RPMI8226 (cell line): ENCODE measurements at regions not wholly inside any gene's neighbourhood (a gene's known extent, or its start where the extent isn't known, plus 50 kb on each side); places are given as distances from the start of the nearest gene placed in this dataset.
"Not testable (repeated sequence)": the region's sequence is repeated elsewhere in the genome, so short reads cannot be mapped to it uniquely, and the experiment has no call there.

Experiments used
- DNase-seq: peaks from one replicate; pipeline ENCODE4 v3.0.0-alpha.2; 2015

DNA sequence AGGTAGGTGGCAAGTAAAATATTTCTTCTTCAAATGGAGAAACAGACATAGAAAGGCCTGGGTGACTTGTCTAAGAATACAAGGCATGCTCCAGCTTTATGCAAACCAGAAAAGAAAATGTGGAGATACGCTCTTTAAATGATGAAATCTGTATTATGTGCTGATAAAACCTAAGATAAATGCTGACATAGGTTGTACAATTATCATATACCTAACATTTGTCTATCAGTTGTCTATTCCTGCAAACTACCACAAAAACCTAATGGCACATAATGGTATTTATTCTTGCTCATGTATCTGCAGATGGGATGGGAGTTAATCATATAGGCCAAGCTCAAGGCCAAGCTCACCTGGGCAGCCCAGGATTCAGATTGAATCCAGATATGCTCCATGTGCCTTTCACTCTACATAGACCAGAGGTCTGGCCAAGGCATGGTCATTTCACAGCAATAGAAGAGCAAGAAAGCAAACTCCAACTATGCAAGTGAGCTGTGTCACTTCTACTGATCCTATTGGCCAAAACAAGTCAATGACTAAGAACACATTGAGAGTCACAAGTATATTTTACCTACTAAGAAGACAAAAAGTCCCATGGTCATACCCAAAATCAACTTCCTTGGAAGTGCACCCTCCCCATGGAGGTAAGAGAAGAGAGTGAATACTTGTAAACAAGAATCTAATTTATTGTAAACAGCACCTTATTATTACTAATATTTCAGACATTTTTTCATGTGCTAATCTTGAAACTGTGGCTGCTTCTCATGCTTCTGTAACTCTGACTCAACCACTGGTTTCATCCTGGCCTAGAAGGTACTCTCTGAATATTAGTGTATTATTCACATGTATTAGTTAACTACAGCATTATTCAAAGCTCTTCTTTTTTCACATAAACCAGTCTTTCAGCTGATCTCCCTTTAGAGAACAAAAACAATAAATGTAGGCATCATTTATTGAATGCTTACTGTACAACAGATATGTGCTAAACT, 270.7 kb upstream of the SOX9 start:
- no peak for DNase-seq

DNA sequence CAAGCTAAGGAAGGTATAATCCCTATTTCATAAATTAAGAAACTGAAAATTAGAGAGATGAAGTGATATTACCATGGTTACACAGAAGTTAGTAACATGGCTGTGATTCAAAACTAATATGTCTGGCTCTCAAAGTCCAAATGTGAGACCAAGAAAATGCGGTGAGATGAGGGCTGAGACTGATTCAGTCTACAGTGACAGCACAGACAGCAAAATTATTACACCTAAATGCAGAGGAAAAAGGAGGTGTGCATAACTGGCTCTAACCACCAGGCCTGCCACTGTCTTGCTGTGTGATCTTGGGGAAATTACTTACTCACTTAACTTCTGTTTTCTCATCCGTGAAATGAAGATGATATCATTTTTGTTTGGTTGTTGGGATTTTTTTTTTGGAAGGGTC, 270.0 kb upstream of the SOX9 start:
- DNase-seq, result no peak

DNA sequence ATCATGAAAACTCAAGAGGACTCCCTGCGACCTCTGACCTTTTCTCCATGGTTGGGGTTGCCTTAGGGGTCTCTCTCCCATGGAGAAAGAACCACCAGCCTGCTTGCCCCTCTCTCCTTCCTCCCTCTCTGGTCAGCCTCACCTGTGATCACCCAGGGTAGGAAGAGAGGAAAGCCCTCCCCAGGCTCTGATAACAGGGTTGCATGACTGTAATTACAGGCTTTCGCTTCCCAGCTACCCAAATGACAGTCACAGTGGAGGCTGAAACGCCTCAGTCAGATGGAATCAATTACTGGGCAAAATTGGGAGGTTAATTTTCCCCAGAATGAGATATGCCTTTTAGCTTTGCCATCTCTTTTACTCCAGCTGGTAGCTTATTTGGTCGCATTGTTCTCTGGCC, 265.8 kb upstream of the SOX9 start:
- no peak for DNase-seq

DNA sequence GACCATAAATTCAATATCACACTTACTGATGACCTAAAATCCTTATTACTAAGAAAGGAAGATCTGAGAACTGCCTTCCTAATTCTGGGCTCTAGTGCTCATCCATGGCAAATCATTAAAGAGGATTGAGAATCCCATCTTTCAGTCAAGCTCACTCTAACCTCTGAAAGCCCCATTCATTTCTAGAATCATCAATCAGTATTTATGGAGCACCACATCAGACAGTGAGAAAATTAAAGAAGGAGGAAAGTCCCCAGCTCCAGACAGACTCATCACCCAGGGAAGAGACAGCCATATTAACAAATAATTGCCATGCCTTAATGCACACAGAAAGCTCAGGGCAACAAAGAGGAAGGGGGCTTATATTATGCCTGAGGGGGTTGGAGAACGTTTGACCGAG, 256.1 kb upstream of the SOX9 start:
- no peak for DNase-seq

DNA sequence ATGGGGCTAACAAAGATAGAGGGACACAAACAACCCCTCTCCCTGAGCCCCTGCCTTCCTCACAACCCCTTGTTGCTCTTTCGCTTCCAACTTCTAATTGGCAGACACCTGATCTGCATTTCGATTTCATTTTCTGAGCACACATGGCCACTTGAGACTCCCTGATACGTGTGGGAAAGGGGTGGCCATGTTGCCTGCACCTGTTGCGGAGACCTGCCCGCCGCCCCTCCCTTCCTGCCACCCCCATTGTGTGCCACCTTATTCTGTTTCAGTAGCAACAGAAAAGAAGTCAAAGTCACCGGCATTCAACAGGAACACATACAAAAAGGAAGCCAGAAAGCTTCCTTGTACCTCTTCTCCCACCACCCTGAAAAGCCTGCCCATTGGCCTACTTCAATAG, 254.7 kb upstream of the SOX9 start:
- DNase-seq, result no peak

DNA sequence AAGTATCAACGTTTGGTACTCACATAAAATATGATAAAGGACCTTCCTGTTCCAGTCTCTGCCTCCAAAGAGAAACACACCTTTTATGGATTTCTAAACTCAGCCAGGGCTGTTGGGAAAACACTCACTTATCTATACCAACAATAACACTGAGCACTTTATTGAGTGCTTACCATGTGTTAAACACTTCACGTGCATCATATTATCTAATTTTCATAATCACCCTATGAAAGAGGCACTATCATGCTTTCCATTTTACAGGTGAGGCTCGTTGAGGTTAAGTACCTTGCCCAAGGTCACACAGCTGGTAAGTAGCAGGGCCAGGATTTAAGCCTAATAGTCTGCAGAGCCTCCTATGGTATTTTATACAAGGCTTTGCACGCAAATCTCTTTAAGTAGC, 251.5 kb upstream of the SOX9 start:
- DNase-seq, result no peak

DNA sequence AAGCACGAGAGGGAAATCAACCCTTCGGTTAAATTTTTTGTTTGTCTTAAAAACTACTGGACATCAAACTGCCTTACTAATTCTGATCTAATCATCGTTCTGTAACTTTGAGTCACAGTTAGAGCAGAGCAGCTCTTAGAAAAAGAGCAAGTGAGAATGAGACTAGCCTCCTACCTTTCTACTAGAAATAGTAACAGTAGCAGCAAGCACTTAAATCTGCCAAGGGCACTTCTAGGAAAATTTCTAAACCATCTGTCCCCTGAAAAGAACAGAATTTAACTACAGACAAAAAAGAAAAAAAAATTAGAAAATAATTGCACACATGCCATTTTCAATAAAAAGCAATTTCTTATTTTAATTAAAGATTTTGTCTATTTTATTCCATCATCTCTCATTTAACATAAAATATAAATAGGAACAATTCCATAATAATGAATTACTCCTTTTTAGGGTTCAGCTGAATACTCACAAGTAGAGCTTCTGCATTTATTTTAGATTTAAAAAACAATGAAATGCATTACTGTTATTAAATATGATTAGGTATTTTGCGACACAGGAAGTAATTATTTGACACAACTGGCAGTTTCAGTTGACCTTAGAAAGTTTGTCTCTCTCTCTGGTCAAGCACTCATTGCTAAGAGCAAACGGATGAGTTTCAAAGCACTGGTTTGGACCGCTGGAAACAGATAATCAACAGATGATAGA, 250.8 kb upstream of the SOX9 start:
- no peak for DNase-seq

DNA sequence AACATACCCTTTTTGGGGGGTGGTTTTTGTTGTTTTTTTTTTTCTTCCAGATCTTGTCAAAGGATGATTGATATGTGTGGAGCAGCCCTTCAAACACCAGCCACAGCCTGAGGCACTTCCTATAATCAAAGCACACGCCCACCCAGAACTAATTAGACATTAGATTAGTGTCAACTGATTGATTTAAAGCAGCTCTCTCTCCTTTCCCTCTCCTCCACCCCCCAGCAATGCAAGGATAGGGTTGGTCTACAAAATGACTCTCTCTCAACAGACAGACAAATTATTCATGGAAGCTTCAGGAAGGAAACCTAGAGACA, 250.3 kb upstream of the SOX9 start:
- no peak for DNase-seq

DNA sequence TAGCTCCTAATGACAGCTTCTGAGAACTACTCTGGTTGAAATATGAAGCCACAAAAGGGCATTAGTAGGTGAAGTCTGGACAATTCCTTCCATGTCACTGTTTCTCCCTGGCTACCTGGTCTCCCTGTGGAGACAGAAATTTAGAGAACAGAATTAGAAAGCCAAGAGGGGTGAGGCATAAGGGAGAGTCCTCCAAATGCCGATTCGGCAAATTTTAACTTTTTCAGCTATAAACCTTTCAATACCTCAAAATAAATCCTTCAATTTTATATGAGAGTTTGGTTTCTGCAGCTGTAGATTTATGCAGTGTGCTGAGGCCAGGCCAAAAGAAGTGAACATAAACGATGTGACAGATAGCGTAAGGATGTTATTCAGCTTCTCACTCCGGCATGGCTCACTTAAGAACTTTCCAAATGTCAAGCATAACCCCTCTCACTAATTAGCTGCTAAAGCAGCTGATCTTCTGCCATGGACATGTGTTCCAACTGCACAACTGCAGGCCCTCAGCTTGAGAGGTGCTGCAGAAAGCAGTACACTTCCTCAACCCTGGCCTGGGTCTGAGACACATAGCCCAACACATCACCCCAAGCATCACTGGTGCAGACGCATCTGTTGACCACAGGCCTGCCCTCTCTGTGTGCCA, 247.9 kb upstream of the SOX9 start:
- DNase-seq, result no peak

DNA sequence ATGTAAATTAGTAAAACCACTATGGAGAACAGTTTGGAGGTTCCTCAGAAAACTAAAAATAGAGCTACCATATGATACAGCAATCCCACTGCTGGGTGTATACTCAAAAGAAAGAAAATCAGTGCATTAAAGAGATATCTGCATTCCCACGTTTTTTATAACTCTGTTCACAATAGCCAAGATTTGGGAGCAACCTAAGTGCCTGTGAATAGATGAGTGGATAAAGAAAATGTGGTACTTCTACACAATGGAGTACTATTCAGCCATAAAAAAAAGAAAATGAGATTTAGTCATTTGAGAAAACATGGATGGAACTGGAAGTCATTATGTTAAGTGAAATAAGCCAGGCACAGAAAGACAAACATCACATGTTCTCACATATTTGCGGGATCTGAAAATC, 246.0 kb upstream of the SOX9 start:
- DNase-seq, result not testable (repeated sequence)

DNA sequence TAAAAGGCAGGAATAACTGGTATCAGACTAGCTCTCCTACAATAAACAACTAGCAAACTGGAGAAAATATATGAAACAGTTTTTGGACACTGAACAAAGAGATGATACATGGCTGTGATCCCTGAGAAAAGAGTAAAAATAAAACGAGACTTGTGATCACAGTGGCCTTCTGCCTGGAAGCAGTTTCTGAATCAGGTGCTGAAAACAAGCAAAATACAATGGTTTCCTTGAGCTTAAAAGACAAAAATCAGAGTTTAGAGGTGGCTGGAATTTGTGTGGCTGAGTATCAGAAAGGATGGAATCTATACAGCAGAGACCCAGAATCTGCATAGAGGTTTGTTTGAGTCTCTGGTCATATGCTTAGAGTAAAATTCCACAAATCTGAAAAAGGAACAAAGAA, 242.5 kb upstream of the SOX9 start:
- DNase-seq, result no peak

DNA sequence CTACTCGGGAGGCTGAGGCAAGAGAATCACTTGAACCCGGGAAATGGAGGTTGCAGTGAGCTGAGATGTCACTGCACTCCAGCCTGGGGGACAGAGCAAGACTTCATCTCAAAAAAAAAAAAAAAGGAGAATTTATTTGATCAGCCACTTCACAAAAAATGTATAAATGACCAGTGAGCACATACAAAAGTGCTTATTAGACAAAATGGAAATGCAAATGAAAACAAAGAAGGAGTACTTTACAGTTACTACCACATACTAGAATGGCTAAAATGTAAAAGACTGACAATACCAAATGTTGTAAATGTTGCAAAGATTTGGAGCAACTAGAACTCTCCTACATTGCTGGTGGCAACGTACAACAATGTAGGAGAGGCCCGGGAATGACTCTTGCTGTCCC, 241.8 kb upstream of the SOX9 start:
- DNase-seq, result no peak

DNA sequence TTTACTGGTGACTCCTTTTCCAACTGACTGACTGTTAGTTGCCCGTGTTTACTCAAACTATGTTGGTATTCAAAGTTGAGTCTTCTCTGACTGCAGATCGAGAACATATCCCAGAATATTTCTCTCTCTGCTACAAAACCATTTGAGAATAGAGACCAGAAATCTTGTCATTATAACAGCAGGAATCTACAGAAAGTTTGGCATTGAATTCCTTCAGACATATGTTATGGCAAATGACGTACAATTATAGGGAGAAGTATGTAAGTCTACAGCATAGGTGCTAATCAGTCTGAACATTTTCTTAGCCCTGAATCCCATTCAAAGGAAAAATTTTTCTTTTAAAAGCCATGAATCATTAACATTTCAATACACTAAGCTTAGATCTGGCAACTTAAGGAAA, 239.8 kb upstream of the SOX9 start:
- DNase-seq, result no peak

DNA sequence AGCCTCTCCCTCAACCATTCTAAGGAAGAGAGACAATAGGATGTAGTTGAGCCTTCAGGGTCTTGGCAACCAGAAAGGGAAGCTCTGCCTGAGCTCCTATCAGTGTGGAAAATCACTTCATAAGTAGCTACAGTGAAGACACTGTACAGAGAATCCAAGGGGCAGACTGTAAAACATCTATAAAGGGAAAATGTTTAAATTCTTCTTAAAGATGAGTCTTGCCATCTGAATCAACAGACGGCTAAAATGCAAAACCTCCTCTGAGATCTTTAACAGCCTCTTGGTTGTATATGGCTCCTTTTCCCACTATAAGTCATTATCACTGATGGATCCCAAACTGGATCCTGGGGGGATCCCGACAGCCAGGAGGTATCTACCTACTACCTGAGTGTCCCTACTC, 239.2 kb upstream of the SOX9 start:
- no peak for DNase-seq

DNA sequence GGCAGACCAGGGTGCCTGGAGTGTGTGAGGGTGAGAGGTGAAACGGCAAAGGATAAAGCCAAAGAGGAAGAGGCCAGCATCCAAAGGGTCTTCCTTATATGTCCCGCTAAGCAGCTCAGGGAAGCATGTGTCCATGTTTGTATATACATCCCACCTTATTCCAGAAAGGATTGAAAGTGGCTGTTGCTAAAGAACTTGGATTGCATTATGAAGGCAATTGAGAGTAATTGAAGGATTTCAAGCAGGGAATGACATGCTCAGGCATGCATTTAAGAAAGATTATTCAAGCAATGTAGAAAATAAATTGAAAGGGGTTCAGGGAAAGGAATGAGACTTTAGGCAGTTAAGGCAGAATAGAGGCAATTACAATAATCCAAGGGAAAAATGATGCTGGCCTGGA, 237.6 kb upstream of the SOX9 start:
- DNase-seq, result no peak

DNA sequence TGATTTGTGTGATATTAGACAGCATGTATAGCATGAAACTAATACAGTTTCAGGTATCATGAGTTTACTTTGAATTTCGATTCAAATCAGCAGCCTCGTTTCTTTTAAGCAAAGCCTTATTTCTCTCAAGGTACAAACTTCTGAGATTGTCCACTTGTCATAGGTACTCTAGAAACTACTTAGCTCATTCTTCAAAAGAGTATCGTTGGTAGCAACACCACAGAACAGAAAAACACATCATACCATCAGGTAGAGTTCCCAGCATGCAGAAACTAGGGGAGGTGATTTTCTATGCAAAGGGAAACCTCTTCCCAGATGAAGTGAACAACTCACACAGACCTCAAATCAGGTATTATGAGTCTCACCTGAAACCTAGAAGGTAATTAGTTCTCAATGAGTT, 237.0 kb upstream of the SOX9 start:
- no peak for DNase-seq

DNA sequence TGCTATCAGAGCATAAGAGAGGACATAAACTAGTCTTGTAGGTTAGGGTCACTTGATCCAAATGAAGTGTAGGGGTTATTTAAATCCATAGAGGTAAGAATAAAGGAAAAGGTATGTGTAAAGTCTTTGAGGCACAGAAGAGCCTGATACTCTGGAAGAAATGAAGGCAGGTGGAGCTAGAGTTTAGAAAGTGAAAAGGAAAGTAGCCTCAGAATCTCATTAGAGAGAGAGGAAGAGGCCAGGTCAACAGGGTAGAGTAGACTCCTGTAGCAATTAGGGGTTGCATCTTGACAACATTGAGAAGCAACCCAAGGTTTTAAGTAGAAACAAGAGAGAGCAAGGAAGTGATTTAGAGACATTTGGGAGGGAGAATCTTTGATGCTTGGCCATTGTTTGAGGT, 235.2 kb upstream of the SOX9 start:
- DNase-seq, result no peak

DNA sequence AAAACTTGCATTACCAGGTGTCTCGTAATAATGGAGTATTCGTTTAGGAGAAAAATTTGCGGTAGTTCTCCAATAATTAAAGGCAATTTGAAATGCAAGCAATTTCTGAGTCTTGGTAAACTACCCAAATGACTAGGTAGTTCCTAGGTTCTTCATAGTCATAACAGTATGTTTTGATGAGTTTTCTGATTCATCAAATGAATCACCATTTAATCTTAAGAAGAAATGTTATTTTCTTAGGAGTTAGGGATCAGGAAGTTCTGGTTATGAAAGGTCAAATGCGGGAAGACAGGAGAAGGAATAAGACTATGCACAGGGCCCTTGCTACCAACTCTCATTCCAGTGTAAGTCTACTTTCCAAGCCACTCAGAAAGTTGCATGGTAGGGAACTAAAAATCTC, 221.5 kb upstream of the SOX9 start:
- no peak for DNase-seq

DNA sequence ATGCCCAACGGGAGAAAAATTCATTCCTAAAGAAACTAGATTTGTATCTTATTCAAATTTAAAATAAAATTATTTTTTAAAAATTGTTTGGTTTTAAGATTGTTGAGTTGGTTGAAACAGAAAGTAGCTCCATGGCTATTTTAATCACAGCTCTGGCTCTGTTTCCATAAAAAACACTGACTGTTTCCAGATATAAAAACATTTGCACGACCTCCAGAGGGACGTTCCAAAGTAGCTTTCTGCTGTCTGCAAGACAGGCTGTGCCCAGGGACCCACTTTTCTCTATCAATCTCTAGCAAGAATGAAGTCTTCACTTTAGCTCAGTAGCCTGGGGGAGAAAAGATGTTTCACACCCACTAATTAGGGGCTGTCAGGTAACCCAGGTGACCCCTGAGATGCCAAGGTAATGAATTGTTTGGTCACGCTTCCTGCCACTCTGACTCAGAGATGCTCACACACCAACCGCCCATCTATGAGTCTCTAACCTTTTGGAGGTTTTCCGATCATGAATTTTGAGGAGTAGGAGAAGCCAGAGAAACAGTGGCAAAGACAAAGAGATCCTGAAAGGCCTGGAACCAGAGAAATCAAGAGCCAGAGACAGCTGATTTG, 220.1 kb upstream of the SOX9 start:
- no peak for DNase-seq

DNA sequence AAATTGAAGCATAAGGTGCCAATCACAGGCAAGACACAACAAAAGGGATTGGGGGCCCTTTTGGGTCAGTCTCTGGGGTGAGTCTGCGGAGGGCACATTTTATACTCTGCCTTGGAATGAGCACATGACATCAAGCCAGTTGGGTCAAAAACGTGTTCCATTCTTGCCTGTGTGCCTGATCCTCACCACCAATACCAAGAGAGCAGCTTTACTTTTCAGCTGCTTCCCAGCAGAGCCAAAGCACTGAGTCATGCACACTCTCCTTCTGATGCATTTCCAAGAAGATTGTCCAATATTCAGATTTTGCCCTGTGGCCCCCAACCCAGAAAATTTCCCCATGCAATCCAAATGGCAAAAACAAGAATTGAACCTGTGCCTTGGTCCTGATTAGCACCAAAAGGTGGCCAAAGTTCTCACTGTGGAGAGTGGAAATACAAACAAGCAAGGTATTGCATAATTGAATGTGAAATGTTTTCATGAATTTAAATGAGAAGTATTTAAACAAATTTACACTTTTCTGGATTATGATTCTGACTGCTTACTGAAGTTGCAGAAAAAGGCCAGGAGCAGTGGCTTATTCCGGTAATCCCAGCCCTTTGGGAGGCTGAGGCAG, 217.8 kb upstream of the SOX9 start:
- no peak for DNase-seq

DNA sequence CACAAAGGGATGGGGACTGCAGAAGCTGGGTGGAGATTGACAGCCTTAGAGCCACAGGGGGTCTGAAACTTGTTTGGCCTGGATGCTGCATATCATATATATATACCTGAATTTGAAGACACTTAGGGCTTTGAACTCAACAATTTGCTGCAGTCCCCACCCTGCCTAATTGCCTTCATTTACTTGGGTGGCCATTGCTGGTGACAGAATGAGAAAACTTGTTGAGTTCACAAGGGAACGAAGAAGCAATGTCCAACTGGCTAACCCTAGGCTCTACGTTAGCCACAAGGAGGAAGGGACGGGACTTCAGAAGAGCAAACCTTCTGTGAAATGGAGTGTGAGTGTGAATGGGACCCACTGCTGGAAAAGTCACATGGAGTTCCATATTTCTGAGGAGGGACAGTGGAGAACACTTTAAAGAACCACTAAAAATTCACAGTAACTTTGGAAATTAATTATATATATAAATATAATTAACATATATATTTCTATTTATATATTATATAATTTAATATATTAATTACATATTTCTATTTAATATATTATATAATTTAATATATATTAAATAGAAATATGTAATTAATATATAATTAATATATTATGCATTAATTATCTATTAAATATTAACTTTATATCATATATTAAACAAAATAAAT, 215.3 kb upstream of the SOX9 start:
- DNase-seq, result no peak

DNA sequence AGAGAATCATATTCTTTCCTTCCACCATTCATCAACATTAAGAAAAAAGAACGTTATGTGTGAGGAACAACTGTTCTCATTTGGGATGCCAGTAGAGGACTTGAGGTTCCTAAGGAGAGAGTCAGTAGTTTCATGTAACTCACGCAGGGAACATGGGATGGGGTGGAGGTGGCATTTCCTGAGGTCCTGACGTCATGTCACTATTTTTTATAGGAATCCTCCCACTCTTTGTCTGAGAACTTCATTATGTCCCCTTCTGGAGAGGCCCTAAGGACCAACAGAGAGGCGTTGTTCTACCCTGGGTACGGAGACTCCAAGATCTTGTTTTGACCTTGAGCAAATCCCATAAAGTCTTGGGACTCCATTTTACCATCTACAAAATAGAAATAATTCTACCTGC, 211.7 kb upstream of the SOX9 start:
- no peak for DNase-seq

DNA sequence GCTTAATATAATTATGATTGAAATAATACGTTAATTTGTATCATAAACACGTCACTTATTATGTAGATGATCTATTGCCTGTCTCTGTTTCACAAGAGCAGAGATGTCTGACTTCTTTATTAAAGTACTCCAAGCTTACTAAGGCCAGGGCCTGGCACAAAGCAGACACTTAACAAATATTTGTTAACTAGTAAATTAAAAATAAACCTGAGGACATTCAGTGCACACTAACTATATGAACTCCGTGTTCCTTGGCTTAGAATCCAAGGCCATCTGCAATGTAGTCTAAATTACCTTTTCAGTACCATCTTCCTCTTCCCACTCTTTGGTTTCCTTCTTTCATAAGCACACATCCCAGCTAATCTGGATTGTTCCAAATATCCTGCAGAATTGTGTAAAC, 210.8 kb upstream of the SOX9 start:
- DNase-seq, result no peak
